ENCODE measurements at regions not wholly inside any gene's neighbourhood (a gene's known extent, or its start where the extent isn't known, plus 50 kb on each side); places are given as distances from the start of the nearest gene placed in this dataset.

GRCh38 chr1:239655023-239655422 lies 268.7 kb downstream of the CHRM3 start:
- H3K4me3 ChIP-seq (ENCODE audit: low read depth, low read length): no peak overlapping the region
- TF ChIP-seq CTCF (IDR thresholded peaks at IDR 0.05; ENCODE audit: borderline replicate concordance, insufficient read depth, low read depth, low read length): no peak

- H3K4me3 ChIP-seq (ENCODE audit: low read depth, low read length): no peak overlapping the region
- no peak for TF ChIP-seq CTCF (IDR thresholded peaks at IDR 0.05; ENCODE audit: borderline replicate concordance, insufficient read depth, low read depth, low read length)
These were observed 270.9 kb downstream of the CHRM3 start for GRCh38 chr1:239657291-239657690.

GRCh38 chr1:239662950-239663349 lies 276.6 kb downstream of the CHRM3 start:
- no peak overlapping the region for H3K4me3 ChIP-seq (ENCODE audit: low read depth, low read length)
- TF ChIP-seq CTCF (IDR thresholded peaks at IDR 0.05; ENCODE audit: borderline replicate concordance, insufficient read depth, low read depth, low read length): no peak

- no peak overlapping the region for H3K4me3 ChIP-seq (ENCODE audit: low read depth, low read length)
- TF ChIP-seq CTCF (IDR thresholded peaks at IDR 0.05; ENCODE audit: borderline replicate concordance, insufficient read depth, low read depth, low read length): no peak
These were observed 285.9 kb downstream of the CHRM3 start for GRCh38 chr1:239672256-239672655.

- no peak for TF ChIP-seq CTCF (IDR thresholded peaks at IDR 0.05; ENCODE audit: borderline replicate concordance, insufficient read depth, low read depth, low read length)
These were observed 289.4 kb downstream of the CHRM3 start for GRCh38 chr1:239675735-239676134.

GRCh38 chr1:239676522-239677273 lies 290.3 kb downstream of the CHRM3 start:
- no peak for TF ChIP-seq CTCF (IDR thresholded peaks at IDR 0.05; ENCODE audit: borderline replicate concordance, insufficient read depth, low read depth, low read length)
- H3K4me3 ChIP-seq (ENCODE audit: low read depth, low read length): no peak overlapping the region

More at GRCh38 chr1:239675735-239676134, 289.4 kb downstream of the CHRM3 start:
- no peak overlapping the region for H3K4me3 ChIP-seq (ENCODE audit: low read depth, low read length)

- no peak for TF ChIP-seq CTCF (IDR thresholded peaks at IDR 0.05; ENCODE audit: borderline replicate concordance, insufficient read depth, low read depth, low read length)
These were observed 291.0 kb downstream of the CHRM3 start for GRCh38 chr1:239677362-239677761.

More at GRCh38 chr1:239677362-239677761, 291.0 kb downstream of the CHRM3 start:
- H3K4me3 ChIP-seq (ENCODE audit: low read depth, low read length): no peak overlapping the region

Measured in GM12875 (cell line).